Activated B cell treated with CpG ODN at 0.5 μM for 24 hours (primary cell): ENCODE measurements at regions not wholly inside any gene's neighbourhood (a gene's known extent, or its start where the extent isn't known, plus 50 kb on each side); places are given as distances from the start of the nearest gene placed in this dataset.

Experiments
- ATAC-seq: fragments of 200-7000 bp; cut with Tn5 transposase; one replicate; pipeline ENCODE4 v1.10.0; 2021; ENCODE audit warnings: low read depth, mild to moderate bottlenecking, moderate library complexity
- CTCF ChIA-PET: fragments of 350-600 bp; sonication (Branson Sonifier 250); formaldehyde crosslinking; loops from one replicate; lab custom pipeline; 2021; ENCODE audit warnings: antibody characterized with exemption; lab: Charles Lee
- POLR2A ChIA-PET: fragments of 350-600 bp; sonication (Branson Sonifier 250); formaldehyde crosslinking; loops from one replicate; lab custom pipeline; 2021; ENCODE audit warnings: antibody characterized with exemption; lab: Charles Lee
- DNase-seq: peaks from one replicate; pipeline ENCODE4 v3.0.0; 2022
- H3K27ac Mint-ChIP-seq: one replicate; pipeline ENCODE4 v1.8.0; 2020; ENCODE audit warnings: mixed read lengths
- H3K27me3 Mint-ChIP-seq: one replicate; pipeline ENCODE4 v1.8.0; 2021; ENCODE audit warnings: mixed read lengths
- H3K36me3 Mint-ChIP-seq: one replicate; pipeline ENCODE4 v1.8.0; 2021; ENCODE audit warnings: low read depth, mixed read lengths
- H3K4me1 Mint-ChIP-seq: one replicate; pipeline ENCODE4 v1.8.0; 2021; ENCODE audit warnings: mixed read lengths
- H3K4me3 Mint-ChIP-seq: one replicate; pipeline ENCODE4 v1.8.0; 2020; ENCODE audit warnings: mild to moderate bottlenecking, mixed read lengths
- H3K9me3 Mint-ChIP-seq: one replicate; pipeline ENCODE4 v1.8.0; 2020; ENCODE audit warnings: mixed read lengths
- CTCF ChIP-seq: fragments of 200-600 bp; IDR thresholded peaks from one replicate; pipeline ENCODE4 v1.8.0; 2022; ENCODE audit warnings: antibody characterized with exemption, mild to moderate bottlenecking
- intact Hi-C: fragments of 100-400 bp; cut with micrococcal nuclease; formaldehyde crosslinking; loops from one replicate; pipeline ENCODE4 v1.15.1; 2024

- ATAC-seq (no peak), DNase-seq (no peak)
- intact Hi-C loops = no loop called here
- ChIA-PET CTCF (no interaction called here), POLR2A (no interaction called here)
- H3K4me1 Mint-ChIP-seq = no peaks in the 10 kb centered on the region
- no peak overlapping the region for H3K27ac Mint-ChIP-seq
- TF ChIP-seq CTCF = no peak
- no peaks in the 10 kb centered on the region for H3K36me3 Mint-ChIP-seq
- no peaks in the 10 kb centered on the region for H3K27me3 Mint-ChIP-seq
- H3K4me3 Mint-ChIP-seq = no peak overlapping the region
- H3K9me3 Mint-ChIP-seq = no peaks in the 10 kb centered on the region
These were observed 319.0 kb upstream of the RTL1 start for GRCh38 chr14:101222362-101223070.

DNA sequence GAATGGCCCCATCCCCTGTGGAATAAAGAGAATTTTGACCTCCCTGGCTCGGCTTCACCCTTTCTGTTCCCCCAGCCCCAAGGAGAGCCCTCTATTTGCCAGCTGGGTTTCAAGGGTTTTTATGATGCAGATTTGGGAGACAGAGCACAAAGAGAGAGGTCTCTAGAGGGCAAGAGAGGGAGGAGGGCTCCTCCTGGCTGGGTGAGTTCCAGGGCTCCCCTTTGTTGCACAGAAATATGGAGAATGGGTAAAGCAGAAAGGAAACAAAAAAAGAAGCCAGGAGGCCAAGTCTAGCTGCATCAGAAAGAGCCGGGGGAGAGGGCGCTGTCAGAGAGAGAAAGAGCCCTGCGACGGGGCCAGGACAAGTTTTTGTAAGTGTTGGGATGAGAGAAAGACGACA, 319.6 kb upstream of the RTL1 start:
- POLR2A ChIA-PET = no interaction called here

GRCh38 chr14:101223561-101224162, 320.1 kb upstream of the RTL1 start:
- H3K27ac Mint-ChIP-seq = no peak overlapping the region
- intact Hi-C loops = no loop called here
- H3K36me3 Mint-ChIP-seq = no peaks in the 10 kb centered on the region
- DNase-seq (no peak), ATAC-seq (no peak)
- CTCF ChIA-PET = no interaction called here
- POLR2A ChIA-PET = no interaction called here
- no peak for TF ChIP-seq CTCF
- H3K4me1 Mint-ChIP-seq = no peaks in the 10 kb centered on the region
- H3K4me3 Mint-ChIP-seq = no peak overlapping the region
- no peaks in the 10 kb centered on the region for H3K27me3 Mint-ChIP-seq
- H3K9me3 Mint-ChIP-seq = no peaks in the 10 kb centered on the region

More for the DNA sequence above, 319.6 kb upstream of the RTL1 start:
- Mint-ChIP-seq H3K4me3 (no peak overlapping the region), H3K27ac (no peak overlapping the region), H3K27me3 (no peaks in the 10 kb centered on the region), H3K4me1 (no peaks in the 10 kb centered on the region), H3K36me3 (no peaks in the 10 kb centered on the region), H3K9me3 (no peaks in the 10 kb centered on the region)
- DNase-seq (no peak), ATAC-seq (no peak)
- TF ChIP-seq CTCF = no peak
- intact Hi-C loops = no loop called here
- CTCF ChIA-PET = no interaction called here

GRCh38 chr14:101224356-101225156, 321.0 kb upstream of the RTL1 start:
- Mint-ChIP-seq H3K36me3 (no peaks in the 10 kb centered on the region), H3K4me1 (no peaks in the 10 kb centered on the region), H3K9me3 (no peaks in the 10 kb centered on the region), H3K27ac (no peak overlapping the region), H3K4me3 (no peak overlapping the region), H3K27me3 (peaks cover 2% of the 10 kb centered on the region)
- no peak for ATAC-seq
- POLR2A ChIA-PET = no interaction called here
- no peak for DNase-seq
- intact Hi-C loops = no loop called here
- no peak for TF ChIP-seq CTCF
- CTCF ChIA-PET = no interaction called here
